ENCODE measurements at regions not wholly inside any gene's neighbourhood (a gene's known extent, or its start where the extent isn't known, plus 50 kb on each side); places are given as distances from the start of the nearest gene placed in this dataset.

- no peak for TF ChIP-seq CTCF (conservative IDR thresholded peaks at IDR 0.05; ENCODE audit: low read length)
- no peak for TF ChIP-seq EZH2phosphoT487 (IDR thresholded peaks at IDR 0.05; ENCODE audit: borderline replicate concordance)
Measured at GRCh38 chr5:66475731-66476130, 120.5 kb upstream of the MAST4 start.
